ENCODE measurements at regions not wholly inside any gene's neighbourhood (a gene's known extent, or its start where the extent isn't known, plus 50 kb on each side); places are given as distances from the start of the nearest gene placed in this dataset.
"Not testable (repeated sequence)": the region's sequence is repeated elsewhere in the genome, so short reads cannot be mapped to it uniquely, and the experiment has no call there.

GRCh38 chr10:129210876-129211275 lies 256.2 kb upstream of the MGMT start:
- DNase-seq = no peak

- no peak for DNase-seq
Observed at GRCh38 chr10:129213256-129213655, 253.8 kb upstream of the MGMT start.

- not testable (repeated sequence) for DNase-seq
Observed at GRCh38 chr10:129213996-129214395, 253.0 kb upstream of the MGMT start.

GRCh38 chr10:129219364-129219763 lies 247.7 kb upstream of the MGMT start:
- no peak for DNase-seq

- DNase-seq = no peak
Observed at GRCh38 chr10:129222436-129222835, 244.6 kb upstream of the MGMT start.

GRCh38 chr10:129223363-129223762 lies 243.7 kb upstream of the MGMT start:
- no peak for DNase-seq

- DNase-seq = no peak
Observed at GRCh38 chr10:129224065-129224464, 243.0 kb upstream of the MGMT start.

- DNase-seq = no peak
Observed at GRCh38 chr10:129231821-129232220, 235.2 kb upstream of the MGMT start.

GRCh38 chr10:129233351-129234148 lies 233.5 kb upstream of the MGMT start:
- no peak for DNase-seq

- no peak for DNase-seq
Observed at GRCh38 chr10:129236274-129236691, 230.8 kb upstream of the MGMT start.

- no peak for DNase-seq
Observed at GRCh38 chr10:129241461-129241860, 225.6 kb upstream of the MGMT start.

- no peak for DNase-seq
Observed at GRCh38 chr10:129244298-129244697, 222.7 kb upstream of the MGMT start.

GRCh38 chr10:129244757-129245156 lies 222.3 kb upstream of the MGMT start:
- no peak for DNase-seq

GRCh38 chr10:129253161-129253864 lies 213.7 kb upstream of the MGMT start:
- no peak for DNase-seq

- no peak for DNase-seq
Observed at GRCh38 chr10:129253865-129254179, 213.2 kb upstream of the MGMT start.

- no peak for DNase-seq
Observed at GRCh38 chr10:129258283-129258923, 208.6 kb upstream of the MGMT start.

GRCh38 chr10:129259128-129259815 lies 207.8 kb upstream of the MGMT start:
- DNase-seq = no peak

GRCh38 chr10:129272176-129272575 lies 194.9 kb upstream of the MGMT start:
- no peak for DNase-seq

- no peak for DNase-seq
Observed at GRCh38 chr10:129272866-129273650, 194.0 kb upstream of the MGMT start.

GRCh38 chr10:129273860-129274259 lies 193.2 kb upstream of the MGMT start:
- no peak for DNase-seq

GRCh38 chr10:129274748-129275474 lies 192.1 kb upstream of the MGMT start:
- DNase-seq = no peak

- DNase-seq = no peak
Observed at GRCh38 chr10:129275886-129276285, 191.2 kb upstream of the MGMT start.

Measured in NCI-H187 treated with DMSO at 0.1 percent for 48 hours (cell line).